Keratinocyte (primary cell): ENCODE measurements at regions not wholly inside any gene's neighbourhood (a gene's known extent, or its start where the extent isn't known, plus 50 kb on each side); places are given as distances from the start of the nearest gene placed in this dataset.

ENCODE experiments used
- DNase-seq: peaks from one replicate; pipeline ENCODE4 v3.0.0-alpha.2; 2011; ENCODE audit warnings: low read depth, missing footprints, low spot score
- FAIRE-seq: peaks from 2 replicates; lab custom pipeline; 2011; peaks lifted over from hg19 to GRCh38; lab: Jason Lieb, UNC
- H2AFZ ChIP-seq: 2 replicates; pipeline ENCODE4 v1.6.0; 2012; ENCODE audit warnings: low read length, control low read depth, inconsistent platforms; ENCODE audit not compliant: control insufficient read depth
- H3K27ac ChIP-seq: 2 replicates; pipeline ENCODE4 v1.5.1; 2011; ENCODE audit warnings: low read length; ENCODE audit not compliant: control insufficient read depth, insufficient read depth
- H3K27me3 ChIP-seq: 3 replicates; pipeline ENCODE4 v1.6.0; 2011; ENCODE audit warnings: low read length; ENCODE audit not compliant: control insufficient read depth, insufficient read depth; ENCODE audit errors: extremely low read depth
- H3K36me3 ChIP-seq, 2 experiments: 2 replicates in 1 of 2; 3 replicates in 1 of 2; pipeline ENCODE4 v1.5.1; 2011; ENCODE audit warnings: low read length in 2 of 2, mild to moderate bottlenecking in 1 of 2; ENCODE audit not compliant: control insufficient read depth in 2 of 2, insufficient read depth in 2 of 2; ENCODE audit errors: extremely low read depth in 1 of 2
- H3K4me1 ChIP-seq: 3 replicates; pipeline ENCODE4 v1.5.1; 2011; ENCODE audit warnings: low read length; ENCODE audit not compliant: control insufficient read depth, insufficient read depth; ENCODE audit errors: extremely low read depth
- H3K4me2 ChIP-seq: 3 replicates; pipeline ENCODE4 v1.6.0; 2011; ENCODE audit warnings: low read depth, low read length; ENCODE audit not compliant: control insufficient read depth, insufficient read depth; ENCODE audit errors: extremely low read depth
- H3K4me3 ChIP-seq, 3 experiments: fragments of 200-600 bp in 1 of 3; sonication (generic) in 1 of 3; 2 replicates in 2 of 3; 3 replicates in 1 of 3; pipeline ENCODE4 v1.5.1; 2011 to 2016; ENCODE audit warnings: low read length in 3 of 3, mild to moderate bottlenecking in 3 of 3, control low read depth in 2 of 3, inconsistent platforms in 1 of 3, low read depth in 1 of 3, mixed read lengths in 1 of 3, mixed run types in 1 of 3, moderate library complexity in 1 of 3; ENCODE audit not compliant: control insufficient read depth in 2 of 3, insufficient read depth in 2 of 3; ENCODE audit errors: extremely low read depth in 1 of 3
- H3K79me2 ChIP-seq: 2 replicates; pipeline ENCODE4 v1.6.0; 2012; ENCODE audit warnings: low read length; ENCODE audit not compliant: control insufficient read depth, insufficient read depth
- H3K9ac ChIP-seq: 3 replicates; pipeline ENCODE4 v1.6.0; 2011; ENCODE audit warnings: low read length; ENCODE audit not compliant: control insufficient read depth, insufficient read depth; ENCODE audit errors: extremely low read depth
- H3K9me1 ChIP-seq: 3 replicates; pipeline ENCODE4 v1.6.0; 2011; ENCODE audit warnings: low read length; ENCODE audit not compliant: control insufficient read depth, insufficient read depth; ENCODE audit errors: extremely low read depth
- H3K9me3 ChIP-seq: 2 replicates; pipeline ENCODE4 v1.5.1; 2012; ENCODE audit warnings: low read depth, low read length; ENCODE audit not compliant: control insufficient read depth
- H4K20me1 ChIP-seq: 3 replicates; pipeline ENCODE4 v1.6.0; 2011; ENCODE audit warnings: low read length; ENCODE audit not compliant: control insufficient read depth, insufficient read depth; ENCODE audit errors: extremely low read depth
- EZH2 ChIP-seq: IDR thresholded peaks from one replicate; pipeline ENCODE4 v1.6.1; 2012; ENCODE audit warnings: inconsistent platforms, mild to moderate bottlenecking, low read length, moderate library complexity
- dilution Hi-C: fragments of 300-500 bp; cut with MboI; formaldehyde crosslinking; loops from one replicate; pipeline ENCODE4 v1.7.0; 2020; ENCODE audit warnings: low sequenced_read_pairs; ENCODE audit not compliant: extremely low pct_ligation_motif_present
- TF ChIP-seq, protein P1 (sequence below), 3 experiments: IDR thresholded peaks in 1 of 3; conservative IDR thresholded peaks in 1 of 3; optimal IDR thresholded peaks in 1 of 3; 2 replicates in 2 of 3; 3 replicates in 1 of 3; pipeline versions ENCODE3 to v1.5.1; 2011; ENCODE audit warnings: low read length in 3 of 3, mild to moderate bottlenecking in 3 of 3, moderate library complexity in 2 of 3, control low read depth in 1 of 3, inconsistent platforms in 1 of 3; ENCODE audit not compliant: insufficient read depth in 2 of 3; ENCODE audit errors: extremely low read depth in 1 of 3

DNA sequence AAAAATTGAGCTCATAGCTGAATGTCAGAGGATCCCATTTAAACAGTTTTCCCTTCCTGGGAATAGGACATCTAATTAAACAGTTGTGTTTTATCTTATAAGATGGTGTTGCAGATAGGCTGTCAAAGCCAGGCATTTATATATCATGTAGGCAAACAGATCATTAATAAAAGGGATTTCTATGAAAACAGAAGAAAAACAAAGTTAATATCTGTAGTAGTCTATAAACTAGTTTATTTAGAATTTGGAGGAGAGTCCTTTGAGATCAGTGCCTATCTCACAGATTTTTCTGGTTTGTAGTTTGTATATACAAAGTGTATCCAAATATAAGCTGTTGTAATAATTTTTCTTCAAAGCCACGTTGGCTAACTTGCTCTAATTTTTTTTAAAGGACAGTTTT is 1738.2 kb upstream of the PIK3C3 start:
- Histone ChIP-seq H3K27me3 (no peaks in the 10 kb centered on the region), H3K4me1 (peaks cover 11% of the 10 kb centered on the region), H3K9ac (no peak overlapping the region), H3K27ac (no peak overlapping the region), H3K79me2 (no peaks in the 10 kb centered on the region), H3K36me3 (no peaks in the 10 kb centered on the region), H2AFZ (no peak overlapping the region), H4K20me1 (no peaks in the 10 kb centered on the region), H3K9me3 (no peaks in the 10 kb centered on the region), H3K9me1 (no peaks in the 10 kb centered on the region), H3K4me3 (no peak overlapping the region), H3K4me2 (no peak overlapping the region)
- DNase-seq: no peak
- FAIRE-seq: no peak
- dilution Hi-C loops: no loop called here
- TF ChIP-seq, protein P1, sequence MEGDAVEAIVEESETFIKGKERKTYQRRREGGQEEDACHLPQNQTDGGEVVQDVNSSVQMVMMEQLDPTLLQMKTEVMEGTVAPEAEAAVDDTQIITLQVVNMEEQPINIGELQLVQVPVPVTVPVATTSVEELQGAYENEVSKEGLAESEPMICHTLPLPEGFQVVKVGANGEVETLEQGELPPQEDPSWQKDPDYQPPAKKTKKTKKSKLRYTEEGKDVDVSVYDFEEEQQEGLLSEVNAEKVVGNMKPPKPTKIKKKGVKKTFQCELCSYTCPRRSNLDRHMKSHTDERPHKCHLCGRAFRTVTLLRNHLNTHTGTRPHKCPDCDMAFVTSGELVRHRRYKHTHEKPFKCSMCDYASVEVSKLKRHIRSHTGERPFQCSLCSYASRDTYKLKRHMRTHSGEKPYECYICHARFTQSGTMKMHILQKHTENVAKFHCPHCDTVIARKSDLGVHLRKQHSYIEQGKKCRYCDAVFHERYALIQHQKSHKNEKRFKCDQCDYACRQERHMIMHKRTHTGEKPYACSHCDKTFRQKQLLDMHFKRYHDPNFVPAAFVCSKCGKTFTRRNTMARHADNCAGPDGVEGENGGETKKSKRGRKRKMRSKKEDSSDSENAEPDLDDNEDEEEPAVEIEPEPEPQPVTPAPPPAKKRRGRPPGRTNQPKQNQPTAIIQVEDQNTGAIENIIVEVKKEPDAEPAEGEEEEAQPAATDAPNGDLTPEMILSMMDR (optimal IDR thresholded peaks at IDR 0.05 in 1 of 3, IDR thresholded peaks at IDR 0.05 in 1 of 3, conservative IDR thresholded peaks at IDR 0.05 in 1 of 3; ENCODE audit: extremely low read depth in 1 of 3, insufficient read depth in 2 of 3, low read length in 3 of 3): no peak
- no peak for TF ChIP-seq EZH2

DNA sequence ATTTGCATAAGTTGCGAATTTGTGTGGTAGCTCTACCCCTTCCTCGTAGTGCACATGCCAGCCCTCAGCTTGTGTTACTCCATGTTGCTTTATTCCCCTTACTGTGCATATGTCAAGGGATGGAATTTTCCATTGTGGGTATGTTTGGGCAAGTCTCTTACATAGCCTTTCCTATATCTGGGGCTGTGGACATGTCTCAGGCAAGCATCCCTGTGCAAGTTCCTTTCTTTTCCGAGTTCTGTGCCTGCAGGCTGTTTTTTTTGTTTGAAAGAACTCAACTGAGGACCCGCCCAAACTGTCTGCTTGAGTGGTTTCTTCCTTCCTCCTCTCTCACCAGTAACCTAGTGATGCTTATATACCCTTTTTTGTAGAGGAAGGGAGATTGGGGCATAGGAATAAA is 1739.1 kb upstream of the PIK3C3 start:
- peak; percentile 51 for FAIRE-seq
- Histone ChIP-seq H3K9me3 (no peaks in the 10 kb centered on the region), H3K9ac (no peak overlapping the region), H4K20me1 (no peaks in the 10 kb centered on the region), H3K4me2 (peak overlapping the region; percentile 27), H3K79me2 (no peaks in the 10 kb centered on the region), H3K4me3 (no peak overlapping the region), H3K36me3 (no peaks in the 10 kb centered on the region), H3K9me1 (no peaks in the 10 kb centered on the region), H3K4me1 (peaks cover 11% of the 10 kb centered on the region), H2AFZ (peak overlapping the region; percentile 80), H3K27me3 (no peaks in the 10 kb centered on the region), H3K27ac (no peak overlapping the region)
- dilution Hi-C loops: no loop called here
- TF ChIP-seq EZH2: no peak
- TF ChIP-seq, protein P1 (optimal IDR thresholded peaks at IDR 0.05 in 1 of 3, IDR thresholded peaks at IDR 0.05 in 1 of 3, conservative IDR thresholded peaks at IDR 0.05 in 1 of 3; ENCODE audit: extremely low read depth in 1 of 3, insufficient read depth in 2 of 3, low read length in 3 of 3): no peak
- DNase-seq: peak; percentile 19
